ENCODE measurements at regions not wholly inside any gene's neighbourhood (a gene's known extent, or its start where the extent isn't known, plus 50 kb on each side); places are given as distances from the start of the nearest gene placed in this dataset.

DNA sequence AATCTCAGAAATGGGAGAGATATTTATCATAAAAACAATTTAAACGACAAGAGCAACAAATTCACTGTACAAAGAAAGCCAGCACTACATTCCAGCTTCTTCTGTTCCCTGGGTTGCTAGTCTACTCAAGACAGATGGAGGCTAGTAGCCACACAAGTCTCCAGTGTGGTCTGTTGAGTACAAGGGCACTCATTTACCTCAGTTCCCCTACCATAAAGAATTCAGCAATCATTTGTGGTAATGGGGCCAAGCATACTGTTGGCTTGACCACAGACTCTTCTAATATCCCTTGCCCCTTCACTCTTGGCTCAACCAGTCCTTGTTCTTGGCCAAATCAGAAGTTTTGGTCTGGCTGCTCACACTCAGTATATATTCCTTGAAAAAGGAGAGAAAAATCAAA, 212.3 kb downstream of the COX18 start:
- no peaks in the 10 kb centered on the region for H3K27me3 ChIP-seq (ENCODE audit: low read length)
- no peak overlapping the region for H3K9ac ChIP-seq (ENCODE audit: low read length)
- no peaks in the 10 kb centered on the region for H3K36me3 ChIP-seq (ENCODE audit: low read length)
- no peaks in the 10 kb centered on the region for H4K20me1 ChIP-seq (ENCODE audit: low read depth, low read length)
- H2AFZ ChIP-seq (ENCODE audit: low read depth, low read length, severe bottlenecking), result no peak overlapping the region
- no peaks in the 10 kb centered on the region for H3F3A ChIP-seq (ENCODE audit: insufficient read depth)
- no peaks in the 10 kb centered on the region for H3K9me3 ChIP-seq (ENCODE audit: insufficient read depth, low read length)
- no peaks in the 10 kb centered on the region for H3K79me2 ChIP-seq (ENCODE audit: insufficient read depth, low read length)
- no peak overlapping the region for H3K27ac ChIP-seq (ENCODE audit: low read depth, low read length)
- TF ChIP-seq CTCF (IDR thresholded peaks at IDR 0.05; ENCODE audit: insufficient read depth, low read length, poor library complexity, severe bottlenecking), result no peak
- TF ChIP-seq EZH2phosphoT487 (conservative IDR thresholded peaks at IDR 0.05; ENCODE audit: low read length), result no peak
- no peak overlapping the region for H3K4me3 ChIP-seq (ENCODE audit: insufficient read depth, low read length, poor library complexity, severe bottlenecking)
- no peaks in the 10 kb centered on the region for H3K9me2 ChIP-seq (replicated peaks; ENCODE audit: insufficient read depth, low read length)
- H3K4me2 ChIP-seq (ENCODE audit: low read depth, low read length, poor library complexity, severe bottlenecking), result no peak overlapping the region

DNA sequence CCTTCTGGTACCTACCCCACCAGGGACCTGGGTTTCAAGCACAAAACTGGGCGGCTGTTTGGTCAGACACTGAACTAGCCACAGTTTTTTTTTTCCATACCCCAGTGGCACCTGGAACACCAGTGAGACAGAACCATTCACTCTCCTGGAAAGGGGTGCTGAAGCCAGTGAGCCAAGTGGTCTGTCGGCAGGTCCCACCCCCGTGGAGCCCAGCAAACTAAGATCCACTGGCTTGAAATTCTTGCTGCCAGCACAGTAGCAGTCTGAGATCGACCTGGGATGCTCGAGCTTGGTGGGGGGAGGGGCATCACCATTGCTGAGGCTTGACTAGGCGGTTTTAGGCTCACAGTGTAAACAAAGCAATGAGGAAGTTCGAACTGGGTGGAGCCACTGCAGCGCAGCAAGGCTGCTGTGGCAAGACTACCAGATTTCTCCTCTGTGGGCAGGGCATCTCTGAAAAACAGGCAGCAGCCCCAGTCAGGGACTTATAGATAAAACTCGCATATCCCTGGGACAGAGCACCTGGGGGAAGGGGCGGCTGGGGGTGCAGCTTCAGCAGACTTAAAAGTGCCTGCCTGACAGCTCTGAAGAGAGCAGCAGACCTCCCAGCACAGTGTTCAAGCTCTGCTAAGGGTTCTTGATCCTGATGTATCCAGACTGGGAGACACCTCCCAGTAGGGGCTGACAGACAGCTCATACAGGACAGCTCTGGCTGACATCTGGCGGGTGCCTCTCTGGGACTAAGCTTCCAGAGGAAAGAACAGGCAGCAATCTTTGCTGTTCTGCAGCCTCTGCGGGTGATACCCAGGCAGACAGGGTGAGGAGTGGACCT, 223.0 kb downstream of the COX18 start:
- Histone ChIP-seq H3K9ac (ENCODE audit: low read length) (no peak overlapping the region), H3K27me3 (ENCODE audit: low read length) (no peaks in the 10 kb centered on the region), H4K20me1 (ENCODE audit: low read depth, low read length) (no peaks in the 10 kb centered on the region), H3K27ac (ENCODE audit: low read depth, low read length) (no peak overlapping the region), H3F3A (ENCODE audit: insufficient read depth) (no peaks in the 10 kb centered on the region), H3K9me3 (ENCODE audit: insufficient read depth, low read length) (no peaks in the 10 kb centered on the region), H3K79me2 (ENCODE audit: insufficient read depth, low read length) (no peaks in the 10 kb centered on the region), H3K4me2 (ENCODE audit: low read depth, low read length, poor library complexity, severe bottlenecking) (no peak overlapping the region), H3K36me3 (ENCODE audit: low read length) (no peaks in the 10 kb centered on the region), H3K9me2 (replicated peaks; ENCODE audit: insufficient read depth, low read length) (no peaks in the 10 kb centered on the region), H2AFZ (ENCODE audit: low read depth, low read length, severe bottlenecking) (no peak overlapping the region), H3K4me3 (ENCODE audit: insufficient read depth, low read length, poor library complexity, severe bottlenecking) (no peak overlapping the region)
- TF ChIP-seq CTCF (IDR thresholded peaks at IDR 0.05; ENCODE audit: insufficient read depth, low read length, poor library complexity, severe bottlenecking) (no peak), EZH2phosphoT487 (conservative IDR thresholded peaks at IDR 0.05; ENCODE audit: low read length) (no peak)

- TF ChIP-seq CTCF (IDR thresholded peaks at IDR 0.05; ENCODE audit: insufficient read depth, low read length, poor library complexity, severe bottlenecking) (no peak), EZH2phosphoT487 (conservative IDR thresholded peaks at IDR 0.05; ENCODE audit: low read length) (no peak)
- Histone ChIP-seq H3K79me2 (ENCODE audit: insufficient read depth, low read length) (no peaks in the 10 kb centered on the region), H3K4me2 (ENCODE audit: low read depth, low read length, poor library complexity, severe bottlenecking) (no peak overlapping the region), H3K27me3 (ENCODE audit: low read length) (no peaks in the 10 kb centered on the region), H3K36me3 (ENCODE audit: low read length) (no peaks in the 10 kb centered on the region), H3K9me3 (ENCODE audit: insufficient read depth, low read length) (no peaks in the 10 kb centered on the region), H2AFZ (ENCODE audit: low read depth, low read length, severe bottlenecking) (no peak overlapping the region), H3F3A (ENCODE audit: insufficient read depth) (no peaks in the 10 kb centered on the region), H3K9me2 (replicated peaks; ENCODE audit: insufficient read depth, low read length) (no peaks in the 10 kb centered on the region), H4K20me1 (ENCODE audit: low read depth, low read length) (no peaks in the 10 kb centered on the region), H3K27ac (ENCODE audit: low read depth, low read length) (no peak overlapping the region), H3K4me3 (ENCODE audit: insufficient read depth, low read length, poor library complexity, severe bottlenecking) (no peak overlapping the region), H3K9ac (ENCODE audit: low read length) (no peak overlapping the region)
Measured at GRCh38 chr4:72843466-72843865, 226.1 kb downstream of the COX18 start.

All from SU-DHL-6 (cell line).